ENCODE measurements at regions not wholly inside any gene's neighbourhood (a gene's known extent, or its start where the extent isn't known, plus 50 kb on each side); places are given as distances from the start of the nearest gene placed in this dataset.

GRCh38 chr2:172374318-172375240 lies 52.8 kb upstream of the ITGA6 start:
- TF ChIP-seq CTCF (conservative IDR thresholded peaks at IDR 0.05; ENCODE audit: low read depth, low read length) (no peak), EZH2 (IDR thresholded peaks at IDR 0.05; ENCODE audit: borderline replicate concordance, low read depth, low read length, poor library complexity, severe bottlenecking) (no peak)
